ENCODE measurements at regions not wholly inside any gene's neighbourhood (a gene's known extent, or its start where the extent isn't known, plus 50 kb on each side); places are given as distances from the start of the nearest gene placed in this dataset.

GRCh38 chr3:167958141-167958540, 137.6 kb downstream of the GOLIM4 start:
- no peak for DNase-seq

DNA sequence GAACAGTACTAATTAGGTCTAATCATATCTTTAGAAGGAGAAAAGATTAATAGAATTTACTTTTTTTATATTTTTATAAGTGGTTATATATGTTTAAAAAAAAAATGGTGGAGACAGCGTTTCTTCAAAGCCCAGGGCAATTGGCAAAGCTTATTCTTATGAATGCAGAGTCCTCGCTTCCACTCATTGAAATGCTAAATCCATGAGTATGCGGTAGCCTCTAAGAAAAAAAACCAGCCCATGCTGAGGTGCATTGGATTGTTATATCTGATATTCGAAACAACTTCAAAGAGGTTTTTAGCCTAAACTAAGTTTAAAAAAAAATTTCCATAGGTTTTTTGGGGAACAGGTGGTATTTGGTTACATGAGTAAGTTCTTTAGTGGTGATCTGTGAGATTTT, 142.8 kb downstream of the GOLIM4 start:
- no peak for DNase-seq

GRCh38 chr3:167950212-167950611, 145.5 kb downstream of the GOLIM4 start:
- DNase-seq, result no peak

DNA sequence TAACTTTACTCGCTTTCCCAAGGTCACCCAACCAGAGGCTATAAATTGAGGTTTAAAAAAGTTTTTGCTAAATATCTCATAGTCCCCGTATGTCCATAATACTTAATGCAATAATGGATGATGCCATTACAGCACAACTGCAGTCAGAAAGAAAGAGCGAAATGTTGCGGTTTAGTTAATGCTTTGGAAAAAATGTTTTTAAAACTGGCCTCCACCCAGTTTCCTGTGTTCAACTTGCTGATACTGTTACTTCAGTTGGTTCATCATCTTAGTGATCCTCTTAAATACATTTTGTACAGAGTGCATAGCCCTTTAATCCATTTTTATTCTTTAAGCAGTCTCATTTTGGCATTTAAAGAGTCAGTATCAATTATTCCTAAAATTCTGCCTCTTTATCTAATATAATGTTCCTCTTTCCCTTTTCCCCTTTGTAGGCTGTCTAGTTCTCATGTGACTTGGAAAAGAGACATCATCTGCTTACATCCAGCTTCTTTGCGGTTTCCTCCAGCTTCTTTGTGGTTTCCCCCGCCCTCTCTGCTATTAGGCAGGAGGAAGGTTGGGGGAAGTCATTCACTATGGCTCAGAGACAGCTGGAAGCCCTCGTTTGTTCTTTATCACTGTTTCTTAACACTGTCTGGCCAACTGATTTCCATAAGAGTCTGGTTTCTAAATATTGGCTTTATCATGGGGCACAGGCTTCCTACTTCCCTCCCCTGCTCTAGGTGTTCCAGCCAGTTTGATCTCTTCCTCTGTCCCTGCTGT, 154.3 kb downstream of the GOLIM4 start:
- peak; percentile 90 for DNase-seq

GRCh38 chr3:167940241-167940640, 155.5 kb downstream of the GOLIM4 start:
- peak; percentile 14 for DNase-seq

DNA sequence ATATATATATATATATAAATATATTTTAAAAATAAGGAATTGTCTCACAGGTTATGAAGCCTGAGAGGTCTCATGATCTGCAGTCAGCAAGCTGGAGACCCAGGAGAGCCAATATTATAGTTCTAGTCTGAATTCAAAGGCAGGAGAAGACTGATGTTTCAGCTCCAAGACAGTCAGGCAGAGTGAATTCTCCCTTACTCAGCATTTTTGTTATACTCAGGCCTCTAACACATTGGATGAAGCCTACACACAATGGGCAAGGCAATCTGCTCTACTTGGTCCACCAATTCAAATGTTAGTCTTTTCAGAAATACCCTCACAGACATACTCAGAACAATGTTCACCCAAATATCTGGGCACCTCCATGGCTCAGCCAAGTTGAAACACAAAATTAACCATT, 157.2 kb downstream of the GOLIM4 start:
- DNase-seq, result no peak

- no peak for DNase-seq
Measured at GRCh38 chr3:167936019-167936418, 159.7 kb downstream of the GOLIM4 start.

DNA sequence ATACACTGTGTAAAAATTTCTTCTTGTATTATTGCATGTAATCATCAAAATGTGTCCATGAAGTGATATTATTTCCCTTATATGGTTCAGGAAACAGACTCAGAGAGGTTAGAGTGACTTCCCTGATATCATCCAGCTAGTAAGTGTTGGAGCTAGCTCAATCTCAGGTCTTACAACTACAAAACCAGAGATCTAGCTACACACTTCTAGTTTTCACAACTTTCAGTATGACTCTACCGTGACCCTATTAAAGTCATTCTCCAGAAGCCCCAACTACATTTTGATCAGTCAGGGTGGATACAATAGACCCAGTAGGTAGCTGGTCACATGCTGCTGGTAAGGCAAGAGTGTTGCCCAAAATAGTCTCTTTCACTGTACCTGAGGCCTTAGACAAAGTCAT, 165.3 kb downstream of the GOLIM4 start:
- DNase-seq, result no peak

DNA sequence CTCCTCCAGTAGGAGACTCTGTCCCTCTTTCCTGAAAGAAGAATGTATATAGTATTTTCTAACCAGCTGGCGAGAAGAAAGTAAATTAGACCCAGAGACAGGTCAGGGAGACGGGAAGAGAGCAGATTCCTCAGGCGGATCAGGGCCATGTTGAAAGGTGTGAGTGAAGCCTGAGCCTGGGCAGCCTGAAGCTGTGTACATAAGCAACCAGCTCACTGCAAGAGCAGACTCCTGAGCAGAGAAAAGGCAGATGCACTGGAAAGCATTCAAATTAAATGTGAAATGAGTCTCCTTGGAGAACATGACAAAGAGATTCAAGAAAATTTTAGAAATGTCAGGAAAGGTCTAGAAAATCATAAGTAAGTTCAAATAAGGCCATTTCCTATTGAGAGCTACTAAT, 165.8 kb downstream of the GOLIM4 start:
- no peak for DNase-seq

DNA sequence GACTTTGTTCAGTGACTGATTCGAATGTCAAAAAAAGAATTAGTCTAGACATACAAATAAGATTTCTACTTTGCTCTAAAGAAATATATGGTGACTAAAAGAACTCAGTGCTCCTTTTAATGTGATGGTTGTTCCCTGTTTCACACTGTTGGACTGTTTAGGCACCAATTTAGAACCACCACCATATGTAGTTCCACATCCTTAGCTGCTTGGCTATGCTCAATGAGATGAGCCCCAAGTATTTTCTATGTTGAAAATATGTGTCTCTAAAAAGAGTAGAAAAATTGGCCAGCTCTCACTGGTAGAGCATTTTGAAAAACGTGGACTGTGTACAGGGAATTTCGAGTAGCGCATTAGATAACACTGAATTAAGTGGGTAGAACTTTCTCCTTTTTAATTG, 167.3 kb downstream of the GOLIM4 start:
- no peak for DNase-seq

- no peak for DNase-seq
Measured at GRCh38 chr3:167920747-167921146, 175.0 kb downstream of the GOLIM4 start.

DNA sequence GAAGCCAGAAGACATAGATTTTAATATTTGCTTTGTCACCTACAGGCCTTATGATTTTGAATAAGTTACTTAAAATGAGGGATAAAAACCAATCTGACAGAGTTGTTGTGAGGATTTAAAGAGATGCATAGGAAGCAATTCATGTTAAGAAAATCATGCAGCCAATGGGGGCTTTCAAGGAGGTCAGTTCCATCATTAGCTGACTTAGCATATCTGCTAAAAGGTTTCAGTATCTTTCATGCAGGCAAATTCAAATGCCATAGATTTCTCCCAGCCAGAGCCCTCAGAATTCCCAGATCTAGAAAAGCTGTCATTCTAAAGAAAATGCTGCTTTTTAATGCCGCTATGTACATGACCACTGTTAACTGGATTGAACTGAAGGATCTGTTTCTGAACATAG, 176.1 kb downstream of the GOLIM4 start:
- DNase-seq, result no peak

- DNase-seq, result peak; percentile 19
Measured at GRCh38 chr3:167918686-167919085, 177.0 kb downstream of the GOLIM4 start.

- DNase-seq, result no peak
Measured at GRCh38 chr3:167918008-167918596, 177.6 kb downstream of the GOLIM4 start.

- peak; percentile 43 for DNase-seq
Measured at GRCh38 chr3:167913219-167913835, 177.8 kb downstream of the SERPINI1 start.

DNA sequence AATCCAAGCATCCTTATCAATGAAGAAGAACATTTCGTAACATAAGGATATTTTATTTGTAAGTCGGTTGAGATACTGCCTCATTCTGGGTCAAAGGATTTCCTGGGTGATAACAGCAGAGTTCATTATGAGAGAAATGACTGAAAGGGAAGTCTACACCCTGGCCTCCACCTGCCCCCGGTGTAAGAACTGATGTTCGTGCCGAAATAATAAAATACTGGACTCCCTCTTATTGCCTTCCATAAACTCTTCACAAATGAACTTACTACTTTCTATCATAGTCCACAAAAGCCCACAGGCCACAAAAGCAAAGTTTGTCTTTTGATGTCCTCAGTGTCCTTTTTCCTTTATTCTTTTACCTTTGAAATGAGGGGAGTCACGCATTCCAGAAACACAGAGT, 174.4 kb downstream of the SERPINI1 start:
- no peak for DNase-seq

DNA sequence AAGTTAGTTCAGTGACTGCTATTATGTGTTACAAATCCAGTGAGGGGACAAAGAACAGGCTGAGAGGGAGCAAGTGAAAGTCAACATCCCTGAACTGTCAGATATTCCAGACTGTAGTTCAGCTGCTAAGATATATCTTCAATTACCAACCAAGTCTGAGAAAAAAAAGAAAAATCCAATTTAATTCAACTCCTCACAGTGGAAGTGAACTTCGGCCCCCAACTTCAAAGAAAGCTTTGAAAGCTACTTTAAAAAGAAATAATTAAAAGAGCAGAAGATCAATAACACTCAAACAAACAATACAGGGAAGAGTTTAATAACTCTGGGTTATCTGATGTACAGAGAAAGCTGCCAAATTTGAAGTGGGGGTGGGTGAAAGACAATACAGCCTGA, 174.0 kb downstream of the SERPINI1 start:
- DNase-seq, result no peak

DNA sequence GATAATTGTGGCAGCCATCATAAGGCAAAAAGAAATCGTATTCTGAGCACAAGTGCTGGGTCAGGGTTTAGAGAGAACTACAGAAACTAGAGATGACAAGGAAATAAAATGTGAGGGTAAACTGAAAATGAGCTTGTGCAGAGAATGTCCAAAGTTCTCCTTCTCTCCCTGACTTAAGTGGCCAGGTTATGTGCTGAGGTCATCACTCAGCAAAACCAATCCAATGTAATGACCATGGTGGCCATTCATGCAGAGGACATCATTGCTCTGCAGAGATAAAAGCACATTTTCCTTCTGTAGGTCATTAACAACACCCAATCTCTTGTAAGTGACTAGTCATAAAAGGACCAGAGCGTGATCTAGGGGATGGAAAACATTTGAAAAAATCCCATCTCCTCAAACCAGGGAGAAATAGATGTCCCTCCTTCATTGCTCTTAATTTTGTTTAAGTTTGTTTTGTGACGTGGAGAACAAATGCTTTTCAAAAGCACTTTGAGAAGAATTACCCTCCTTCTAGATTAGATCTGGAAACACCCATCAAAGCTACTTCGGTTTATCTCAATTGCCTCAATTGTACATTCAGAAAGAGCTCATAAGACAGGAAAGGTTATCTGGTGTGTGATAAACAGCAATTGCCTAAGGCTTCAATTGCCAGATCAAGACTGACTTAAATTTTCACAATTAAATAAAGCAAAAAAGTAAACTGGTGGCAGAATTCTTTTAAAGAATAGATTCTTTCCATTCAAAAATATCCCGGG, 173.4 kb downstream of the SERPINI1 start:
- DNase-seq, result no peak

DNA sequence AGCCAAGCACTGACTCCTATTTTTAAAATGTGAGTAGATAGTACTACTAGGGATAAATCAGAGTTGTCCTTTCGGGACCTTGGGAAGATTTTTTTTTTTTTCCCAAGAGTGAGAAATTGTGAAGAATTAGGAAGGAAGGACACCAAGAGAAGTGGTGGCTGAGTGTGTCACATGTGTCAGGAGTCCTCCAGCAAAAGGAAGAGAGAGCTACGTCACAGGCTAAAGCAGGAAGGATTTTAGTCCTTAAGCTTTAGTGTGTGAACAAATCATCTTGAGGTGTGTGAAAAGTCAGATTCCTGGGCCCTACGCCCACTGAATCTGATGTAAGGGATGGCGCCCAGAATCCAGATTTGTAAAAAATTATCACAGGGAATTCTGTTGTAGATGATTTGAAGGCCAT, 172.7 kb downstream of the SERPINI1 start:
- no peak for DNase-seq

GRCh38 chr3:167901138-167901537, 165.6 kb downstream of the SERPINI1 start:
- DNase-seq, result no peak

DNA sequence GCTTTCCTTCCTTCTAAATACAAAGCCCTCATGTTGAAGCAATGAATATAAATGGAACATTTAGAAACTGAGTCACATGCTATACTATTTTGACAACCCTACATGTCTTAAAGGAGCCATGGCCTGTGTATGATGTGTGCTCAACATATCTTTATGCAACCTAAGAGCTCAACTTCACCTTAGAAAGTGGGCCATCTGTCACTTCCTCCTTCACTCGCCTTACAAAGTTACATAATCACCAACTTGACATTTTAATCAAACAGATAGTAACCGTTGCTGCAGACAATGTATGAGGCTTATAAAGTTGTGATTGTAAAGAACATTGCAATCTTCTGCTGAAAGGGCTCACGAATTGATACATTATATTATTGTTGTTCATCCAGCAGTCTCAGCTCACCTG, 163.6 kb downstream of the SERPINI1 start:
- no peak for DNase-seq

- no peak for DNase-seq
Measured at GRCh38 chr3:167898091-167898490, 162.6 kb downstream of the SERPINI1 start.

GRCh38 chr3:167895684-167896083, 160.2 kb downstream of the SERPINI1 start:
- no peak for DNase-seq

GRCh38 chr3:167895178-167895577, 159.7 kb downstream of the SERPINI1 start:
- DNase-seq, result no peak
